Hepatocyte (in vitro differentiated cells): ENCODE measurements at regions not wholly inside any gene's neighbourhood (a gene's known extent, or its start where the extent isn't known, plus 50 kb on each side); places are given as distances from the start of the nearest gene placed in this dataset.

Source experiments
- DNase-seq: peaks from one replicate; pipeline ENCODE4 v3.0.0-alpha.2; 2016; ENCODE audit warnings: low spot score
- H2AFZ ChIP-seq: fragments of 200-600 bp; sonication (generic); 2 replicates; pipeline ENCODE4 v1.6.0; 2016; ENCODE audit warnings: antibody characterized with exemption, mild to moderate bottlenecking
- H3K27ac ChIP-seq: fragments of 200-600 bp; sonication (generic); 2 replicates; pipeline ENCODE4 v1.5.1; 2016; ENCODE audit warnings: mild to moderate bottlenecking
- H3K27me3 ChIP-seq: fragments of 200-600 bp; sonication (generic); 2 replicates; pipeline ENCODE4 v1.6.1; 2016
- H3K36me3 ChIP-seq: fragments of 200-600 bp; sonication (generic); replicated peaks from 2 replicates; pipeline ENCODE4 v1.5.1; 2016; ENCODE audit warnings: low read depth; ENCODE audit not compliant: insufficient read depth
- H3K4me1 ChIP-seq: fragments of 200-600 bp; sonication (generic); 2 replicates; pipeline ENCODE4 v1.5.1; 2016; ENCODE audit warnings: mild to moderate bottlenecking, moderate library complexity; ENCODE audit not compliant: insufficient read depth
- H3K4me2 ChIP-seq: fragments of 200-600 bp; sonication (generic); 2 replicates; pipeline ENCODE4 v1.6.0; 2016
- H3K4me3 ChIP-seq: fragments of 200-600 bp; sonication (generic); 2 replicates; pipeline ENCODE4 v1.5.1; 2016; ENCODE audit warnings: mild to moderate bottlenecking
- H3K79me2 ChIP-seq: fragments of 200-600 bp; sonication (generic); 2 replicates; pipeline ENCODE4 v1.6.0; 2017; ENCODE audit warnings: mild to moderate bottlenecking
- H3K9me2 ChIP-seq: fragments of 200-600 bp; sonication (generic); replicated peaks from 2 replicates; pipeline ENCODE4 v1.6.0; 2017; ENCODE audit warnings: mild to moderate bottlenecking; ENCODE audit not compliant: insufficient read depth
- H3K9me3 ChIP-seq: fragments of 200-600 bp; sonication (generic); 2 replicates; pipeline ENCODE4 v1.5.1; 2016; ENCODE audit warnings: low read depth, mild to moderate bottlenecking
- H4K20me1 ChIP-seq: fragments of 200-600 bp; sonication (generic); 2 replicates; pipeline ENCODE4 v1.6.0; 2016; ENCODE audit warnings: mild to moderate bottlenecking; ENCODE audit not compliant: insufficient read depth, poor library complexity, severe bottlenecking
- EZH2 ChIP-seq: fragments of 200-600 bp; sonication (generic); IDR thresholded peaks from 2 replicates; pipeline ENCODE4 v1.6.1; 2016; ENCODE audit warnings: antibody characterized with exemption, mild to moderate bottlenecking, borderline replicate concordance
- EZH2phosphoT487 ChIP-seq: fragments of 200-600 bp; sonication (generic); IDR thresholded peaks from one replicate; pipeline ENCODE4 v1.6.1; 2018; ENCODE audit warnings: antibody characterized with exemption, mild to moderate bottlenecking, low read depth, moderate library complexity; ENCODE audit not compliant: unreplicated experiment, severe bottlenecking
- WGBS: methylation state at CpG from one replicate; pipeline ENCODE4 v1.1.6; 2016; ENCODE audit warnings: low lambda C conversion rate; ENCODE audit errors: missing lambda C conversion rate; 5-methylcytosine and 5-hydroxymethylcytosine counted together
- TF ChIP-seq, protein P1 (sequence below): fragments of 200-600 bp; sonication (generic); IDR thresholded peaks from 2 replicates; pipeline ENCODE4 v1.5.1; 2016; ENCODE audit warnings: antibody characterized with exemption, mild to moderate bottlenecking; ENCODE audit not compliant: poor library complexity

GRCh38 chr3:17936736-17937480, 194.5 kb upstream of the TBC1D5 start:
- 82% methylated on average over 6 of the region's 6 CpGs for WGBS
- H3K27me3 ChIP-seq = no peaks in the 10 kb centered on the region
- H3K4me1 ChIP-seq = no peaks in the 10 kb centered on the region
- no peak overlapping the region for H2AFZ ChIP-seq
- no peaks in the 10 kb centered on the region for H3K79me2 ChIP-seq
- H3K9me2 ChIP-seq = no peaks in the 10 kb centered on the region
- no peaks in the 10 kb centered on the region for H3K36me3 ChIP-seq
- DNase-seq = no peak
- H3K4me2 ChIP-seq = no peak overlapping the region
- H4K20me1 ChIP-seq = no peaks in the 10 kb centered on the region
- no peak overlapping the region for H3K4me3 ChIP-seq
- no peak overlapping the region for H3K27ac ChIP-seq
- H3K9me3 ChIP-seq = no peaks in the 10 kb centered on the region
- no peak for TF ChIP-seq EZH2
- TF ChIP-seq EZH2phosphoT487 = no peak
- TF ChIP-seq, protein P1, sequence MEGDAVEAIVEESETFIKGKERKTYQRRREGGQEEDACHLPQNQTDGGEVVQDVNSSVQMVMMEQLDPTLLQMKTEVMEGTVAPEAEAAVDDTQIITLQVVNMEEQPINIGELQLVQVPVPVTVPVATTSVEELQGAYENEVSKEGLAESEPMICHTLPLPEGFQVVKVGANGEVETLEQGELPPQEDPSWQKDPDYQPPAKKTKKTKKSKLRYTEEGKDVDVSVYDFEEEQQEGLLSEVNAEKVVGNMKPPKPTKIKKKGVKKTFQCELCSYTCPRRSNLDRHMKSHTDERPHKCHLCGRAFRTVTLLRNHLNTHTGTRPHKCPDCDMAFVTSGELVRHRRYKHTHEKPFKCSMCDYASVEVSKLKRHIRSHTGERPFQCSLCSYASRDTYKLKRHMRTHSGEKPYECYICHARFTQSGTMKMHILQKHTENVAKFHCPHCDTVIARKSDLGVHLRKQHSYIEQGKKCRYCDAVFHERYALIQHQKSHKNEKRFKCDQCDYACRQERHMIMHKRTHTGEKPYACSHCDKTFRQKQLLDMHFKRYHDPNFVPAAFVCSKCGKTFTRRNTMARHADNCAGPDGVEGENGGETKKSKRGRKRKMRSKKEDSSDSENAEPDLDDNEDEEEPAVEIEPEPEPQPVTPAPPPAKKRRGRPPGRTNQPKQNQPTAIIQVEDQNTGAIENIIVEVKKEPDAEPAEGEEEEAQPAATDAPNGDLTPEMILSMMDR = no peak

- no peak overlapping the region for H3K4me2 ChIP-seq
- no peaks in the 10 kb centered on the region for H4K20me1 ChIP-seq
- DNase-seq = peak; percentile 35
- no peaks in the 10 kb centered on the region for H3K4me1 ChIP-seq
- H3K4me3 ChIP-seq = no peak overlapping the region
- no peak overlapping the region for H2AFZ ChIP-seq
- H3K27ac ChIP-seq = no peak overlapping the region
- WGBS = 46% methylated on average over 4 of the region's 4 CpGs
- no peaks in the 10 kb centered on the region for H3K79me2 ChIP-seq
- no peaks in the 10 kb centered on the region for H3K9me2 ChIP-seq
- TF ChIP-seq EZH2phosphoT487 (no peak), EZH2 (no peak)
- TF ChIP-seq, protein P1 = no peak
- H3K9me3 ChIP-seq = no peaks in the 10 kb centered on the region
- no peaks in the 10 kb centered on the region for H3K27me3 ChIP-seq
- no peaks in the 10 kb centered on the region for H3K36me3 ChIP-seq
These were observed 192.8 kb upstream of the TBC1D5 start for GRCh38 chr3:17935222-17935621.

DNA sequence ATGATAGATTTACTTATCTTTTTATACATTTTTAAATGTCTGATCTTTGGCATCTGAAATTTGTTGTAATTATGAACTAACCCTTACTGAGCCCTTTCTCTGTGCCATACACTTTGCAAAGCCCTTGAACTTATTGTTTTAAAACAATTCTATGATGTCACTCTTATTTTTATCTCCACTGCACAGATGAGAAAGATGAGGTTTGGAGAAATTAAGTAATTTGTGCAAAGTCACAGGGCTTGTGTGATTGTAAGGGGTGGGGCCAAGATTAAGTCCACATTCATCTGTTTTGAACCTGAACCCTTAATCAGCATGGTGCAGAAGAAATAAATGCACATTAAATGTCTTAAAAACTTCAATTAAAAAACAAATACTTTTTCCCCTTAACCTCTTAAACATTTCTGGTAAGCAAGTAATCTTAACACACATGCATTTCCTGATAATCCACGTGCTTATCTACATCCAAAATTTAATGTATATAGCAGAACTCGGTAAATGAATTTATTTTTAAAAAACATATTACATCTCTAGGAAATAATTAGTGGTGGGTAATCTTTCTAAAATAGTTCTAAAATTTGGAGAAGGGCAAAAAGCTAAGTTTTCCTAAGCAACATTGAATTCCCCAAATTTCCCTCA, 189.8 kb upstream of the TBC1D5 start:
- H3K36me3 ChIP-seq = no peaks in the 10 kb centered on the region
- no peak overlapping the region for H2AFZ ChIP-seq

More for the DNA sequence above, 189.8 kb upstream of the TBC1D5 start:
- Histone ChIP-seq H3K9me3 (no peaks in the 10 kb centered on the region), H3K4me2 (no peak overlapping the region), H4K20me1 (no peaks in the 10 kb centered on the region), H3K9me2 (no peaks in the 10 kb centered on the region), H3K4me3 (no peak overlapping the region), H3K27me3 (no peaks in the 10 kb centered on the region), H3K27ac (no peak overlapping the region), H3K79me2 (no peaks in the 10 kb centered on the region), H3K4me1 (no peaks in the 10 kb centered on the region)
- TF ChIP-seq, protein P1 = no peak
- TF ChIP-seq EZH2phosphoT487 = no peak
- no peak for TF ChIP-seq EZH2
- DNase-seq = no peak
- WGBS = 92% methylated on average over 2 of the region's 2 CpGs
